ENCODE measurements at regions not wholly inside any gene's neighbourhood (a gene's known extent, or its start where the extent isn't known, plus 50 kb on each side); places are given as distances from the start of the nearest gene placed in this dataset.
"Not testable (repeated sequence)": the region's sequence is repeated elsewhere in the genome, so short reads cannot be mapped to it uniquely, and the experiment has no call there.

DNA sequence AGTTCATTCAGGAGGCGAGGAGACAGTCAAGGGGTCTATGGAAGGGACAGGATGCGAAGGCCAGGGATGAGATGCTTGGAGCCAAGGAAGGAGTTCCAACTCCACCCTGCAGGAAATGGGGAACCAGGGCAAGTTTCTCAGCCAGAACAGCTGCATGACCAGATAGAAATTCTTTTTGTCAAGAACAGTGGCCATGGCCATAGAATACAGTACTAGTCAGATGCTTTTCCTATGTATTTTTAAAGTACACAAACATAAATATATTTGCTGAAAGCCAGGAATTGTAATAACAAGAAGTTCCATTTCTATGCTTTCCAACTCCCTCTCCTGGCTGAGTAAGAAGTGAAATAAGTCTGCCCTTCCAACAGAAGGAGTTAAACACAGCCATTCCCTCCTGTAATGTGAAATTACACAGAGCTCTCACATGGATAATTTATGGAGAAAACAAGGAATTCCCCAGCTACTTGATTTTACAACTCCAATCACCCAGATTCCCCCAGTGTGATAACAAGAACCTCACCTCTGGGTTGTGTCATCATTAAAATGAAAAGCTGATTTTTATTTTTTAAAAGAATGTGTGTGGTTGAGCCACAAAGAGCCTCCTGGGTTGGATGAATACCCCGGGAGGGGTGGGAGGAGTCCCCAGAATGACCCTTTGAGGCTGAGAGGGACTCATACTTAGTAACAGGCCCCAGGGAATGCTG is 124.6 kb upstream of the ARHGEF3 start:
- peak; percentile 37 to 49 for DNase-seq (ENCODE audit: low read depth in 2 of 2)

DNA sequence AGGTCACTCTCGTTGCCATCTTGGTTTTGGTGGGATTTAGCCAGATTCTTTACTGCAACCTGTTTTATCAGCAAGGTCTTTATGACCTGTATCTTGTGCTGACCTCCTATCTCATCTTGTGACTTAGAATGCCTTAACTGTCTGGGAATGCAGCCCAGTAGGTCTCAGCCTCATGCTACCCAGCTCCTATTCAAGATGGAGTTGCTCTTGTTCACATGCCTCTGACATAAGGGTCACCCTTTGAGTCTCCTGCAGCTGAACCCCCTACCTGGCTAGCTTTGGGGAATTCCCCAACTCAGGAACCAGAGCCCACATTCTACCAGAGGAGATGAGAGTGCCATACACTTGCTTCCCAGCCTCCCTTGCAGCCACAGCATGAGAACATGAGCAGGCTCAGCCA is 123.0 kb upstream of the ARHGEF3 start:
- not testable (repeated sequence) for DNase-seq (ENCODE audit: low read depth in 2 of 2)

DNA sequence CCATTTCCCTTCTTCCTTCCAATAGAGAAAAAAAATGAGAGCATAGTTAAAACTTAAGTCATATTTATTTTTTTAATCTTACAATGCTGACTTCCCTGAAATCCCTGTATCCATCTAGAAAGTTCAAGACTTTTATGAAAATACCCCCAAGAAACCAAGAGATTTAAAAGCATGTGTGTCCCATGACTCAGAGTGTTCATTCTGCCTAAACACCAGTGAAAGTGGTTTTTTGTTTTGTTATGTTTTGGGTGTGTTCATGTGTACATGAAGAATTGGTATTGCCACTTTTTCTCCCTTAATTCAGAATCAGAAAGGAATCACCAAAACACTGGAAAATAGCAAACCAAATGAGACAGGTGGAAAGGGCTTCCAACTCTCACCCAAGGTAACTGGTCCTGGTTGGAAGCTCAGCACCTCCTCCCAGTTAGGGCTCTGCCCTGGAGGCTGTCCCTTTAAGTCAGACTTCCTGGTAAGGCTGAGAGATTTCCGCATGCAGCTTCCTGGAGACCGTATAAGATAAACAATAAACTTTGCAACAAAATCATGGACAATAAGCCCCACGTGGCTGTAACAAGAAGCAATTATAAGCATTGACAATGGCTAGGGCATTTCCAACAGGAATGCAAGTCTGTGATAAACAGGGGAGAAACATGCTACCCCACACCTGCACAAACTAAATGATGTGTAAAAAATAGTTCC is 121.9 kb upstream of the ARHGEF3 start:
- DNase-seq (ENCODE audit: low read depth in 2 of 2): no peak

DNA sequence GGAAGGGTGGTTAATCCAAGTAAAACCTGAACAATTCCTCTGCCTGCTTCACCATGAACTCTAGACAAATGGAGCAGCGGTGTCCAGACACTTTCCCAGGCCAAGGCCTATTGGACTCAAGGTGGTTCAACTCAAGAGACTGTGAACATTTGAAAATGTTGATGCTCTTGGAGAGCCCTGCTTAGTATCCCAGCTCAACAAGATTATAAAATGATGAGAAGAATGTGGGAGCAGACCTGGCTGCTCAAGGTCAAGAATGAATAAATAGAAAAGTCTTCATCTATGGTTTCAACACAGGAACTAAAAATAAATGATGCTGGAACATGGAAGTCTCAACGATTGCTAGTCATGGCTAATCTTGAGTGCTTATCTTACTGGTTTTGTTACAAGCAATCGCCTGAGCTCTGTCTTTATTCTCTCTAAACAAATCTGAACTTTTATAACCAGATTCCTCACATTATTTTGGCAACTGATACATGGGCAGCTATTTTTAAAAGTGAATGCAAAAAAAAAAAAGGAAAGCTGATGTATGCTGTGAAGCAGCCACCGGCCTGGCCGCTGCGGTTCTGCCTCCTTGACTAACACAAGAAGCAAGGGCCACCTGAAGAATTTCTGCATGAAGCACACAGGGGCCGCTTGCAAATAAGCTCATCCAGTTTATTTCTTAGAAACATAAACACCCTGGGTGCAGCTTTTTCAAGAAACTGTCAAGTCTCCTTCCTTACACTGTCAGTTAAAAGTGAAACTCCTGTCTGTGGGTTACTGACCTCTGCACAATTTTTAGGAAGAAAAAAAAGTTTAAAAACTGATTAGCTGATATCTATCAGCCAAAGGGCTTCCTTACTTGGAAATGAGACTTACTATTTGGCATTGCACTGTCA is 120.1 kb upstream of the ARHGEF3 start:
- no peak for DNase-seq (ENCODE audit: low read depth in 2 of 2)

- no peak for DNase-seq (ENCODE audit: low read depth in 2 of 2)
These were observed 118.0 kb upstream of the ARHGEF3 start for GRCh38 chr3:56919797-56920195.

DNA sequence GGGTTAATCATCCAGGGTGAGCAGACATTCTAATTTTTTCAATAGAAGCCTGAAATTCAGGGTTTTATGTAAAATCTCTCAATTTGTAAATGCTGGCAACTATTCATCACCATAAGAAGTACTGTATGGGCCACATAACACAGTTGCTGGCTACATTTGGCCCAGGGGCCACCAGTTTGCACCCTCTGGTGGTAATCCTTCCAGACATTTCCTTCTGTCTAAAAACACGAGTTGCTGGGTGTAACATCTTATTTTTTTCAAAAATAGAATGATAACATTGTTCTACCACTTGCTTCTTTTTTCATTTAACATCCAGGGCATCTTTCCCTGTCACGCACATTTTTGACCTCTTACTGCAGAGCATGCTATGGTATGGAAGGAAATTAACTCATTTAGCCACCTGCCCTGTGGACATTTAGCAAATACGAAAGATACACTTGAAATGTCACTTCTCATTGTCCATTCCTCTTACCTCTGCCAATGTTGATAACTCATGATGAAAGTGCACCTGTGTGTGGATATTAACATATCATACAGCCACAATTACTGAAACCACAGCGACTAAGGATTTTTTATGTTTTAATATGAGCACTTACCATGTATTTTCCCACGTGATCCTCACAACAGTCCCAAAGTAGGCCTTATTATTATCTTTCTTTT is 117.5 kb upstream of the ARHGEF3 start:
- DNase-seq (ENCODE audit: low read depth in 2 of 2): no peak

DNA sequence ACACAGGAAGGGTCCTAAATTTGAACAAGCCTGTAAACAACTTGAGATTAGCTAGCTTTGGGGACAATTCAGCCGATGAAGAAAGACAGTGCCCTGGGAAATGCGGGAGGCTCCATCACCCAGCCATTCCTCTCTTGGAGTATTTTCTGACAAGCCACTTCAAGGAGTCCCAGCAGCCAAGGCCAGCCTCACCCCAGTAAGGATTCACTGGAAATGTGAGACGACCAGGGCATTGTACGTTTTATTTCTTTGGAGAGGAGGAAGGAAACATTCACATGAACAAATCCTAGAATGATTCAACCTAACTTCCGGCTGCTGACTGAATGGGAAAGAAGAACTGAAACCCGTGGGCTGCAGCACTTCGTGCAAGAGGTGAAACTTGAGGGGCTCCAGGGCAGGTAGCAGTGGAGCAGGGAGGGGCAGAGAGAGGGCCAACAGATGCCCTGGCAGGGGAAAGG is 116.4 kb upstream of the ARHGEF3 start:
- DNase-seq (ENCODE audit: low read depth in 2 of 2): no peak

- no peak for DNase-seq (ENCODE audit: low read depth in 2 of 2)
These were observed 115.8 kb upstream of the ARHGEF3 start for GRCh38 chr3:56917361-56918110.

DNA sequence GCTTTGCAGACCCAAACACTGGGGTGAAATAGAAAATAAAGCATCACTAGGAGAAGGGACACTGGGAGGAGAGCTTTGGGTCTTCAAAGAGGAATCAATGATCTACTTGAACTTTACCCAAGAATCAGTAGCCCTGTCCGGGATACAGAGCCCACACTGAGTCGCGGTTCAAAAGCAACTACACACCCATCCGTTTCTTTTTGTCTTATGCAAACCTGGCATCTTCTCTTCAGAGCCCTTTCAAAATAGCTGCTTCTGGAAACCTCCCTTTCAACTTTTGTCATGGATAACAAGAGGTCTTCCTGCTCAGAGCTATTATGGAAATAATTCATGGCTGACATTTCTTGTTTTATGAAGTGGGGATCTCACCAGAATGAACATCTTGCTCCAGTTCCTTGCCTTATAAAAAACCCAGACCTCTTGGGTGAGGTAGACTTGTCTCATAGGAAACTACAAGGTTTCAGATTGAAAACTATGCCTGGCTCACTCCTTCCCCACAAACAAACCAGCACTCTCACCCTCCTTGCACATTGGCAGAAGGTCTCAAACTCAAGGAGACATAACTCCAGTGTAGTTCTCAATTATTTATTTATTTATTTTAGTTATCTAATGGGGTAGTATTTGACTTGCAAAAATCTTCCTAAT is 115.1 kb upstream of the ARHGEF3 start:
- no peak for DNase-seq (ENCODE audit: low read depth in 2 of 2)

- no peak for DNase-seq (ENCODE audit: low read depth in 2 of 2)
These were observed 114.3 kb upstream of the ARHGEF3 start for GRCh38 chr3:56915966-56916586.

DNA sequence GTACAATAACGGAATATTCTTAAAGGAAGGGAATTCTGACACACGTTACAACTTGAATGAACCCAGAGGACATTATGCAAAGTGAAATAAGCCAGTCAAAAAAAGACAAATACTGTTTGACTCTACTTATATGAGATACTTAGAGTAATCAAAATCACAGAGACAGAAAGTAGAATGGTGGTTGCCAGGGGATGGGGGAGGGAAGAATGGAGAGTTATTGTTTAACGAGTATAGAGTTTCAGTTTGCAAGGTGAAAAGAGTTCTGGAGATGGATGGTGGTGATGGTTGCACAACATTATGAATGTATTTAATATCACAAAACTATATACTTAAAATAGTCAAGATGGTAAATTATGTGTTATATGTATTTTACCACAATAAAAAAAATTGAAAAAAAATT is 112.9 kb upstream of the ARHGEF3 start:
- DNase-seq (ENCODE audit: low read depth in 2 of 2): no peak

- DNase-seq (ENCODE audit: low read depth in 2 of 2): no peak
These were observed 109.6 kb upstream of the ARHGEF3 start for GRCh38 chr3:56911363-56911762.

- no peak for DNase-seq (ENCODE audit: low read depth in 2 of 2)
These were observed 107.6 kb upstream of the ARHGEF3 start for GRCh38 chr3:56909349-56909748.

GRCh38 chr3:56908004-56908403 is 106.3 kb upstream of the ARHGEF3 start:
- no peak for DNase-seq (ENCODE audit: low read depth in 2 of 2)

- DNase-seq (ENCODE audit: low read depth in 2 of 2): no peak
These were observed 102.9 kb upstream of the ARHGEF3 start for GRCh38 chr3:56904552-56905215.

DNA sequence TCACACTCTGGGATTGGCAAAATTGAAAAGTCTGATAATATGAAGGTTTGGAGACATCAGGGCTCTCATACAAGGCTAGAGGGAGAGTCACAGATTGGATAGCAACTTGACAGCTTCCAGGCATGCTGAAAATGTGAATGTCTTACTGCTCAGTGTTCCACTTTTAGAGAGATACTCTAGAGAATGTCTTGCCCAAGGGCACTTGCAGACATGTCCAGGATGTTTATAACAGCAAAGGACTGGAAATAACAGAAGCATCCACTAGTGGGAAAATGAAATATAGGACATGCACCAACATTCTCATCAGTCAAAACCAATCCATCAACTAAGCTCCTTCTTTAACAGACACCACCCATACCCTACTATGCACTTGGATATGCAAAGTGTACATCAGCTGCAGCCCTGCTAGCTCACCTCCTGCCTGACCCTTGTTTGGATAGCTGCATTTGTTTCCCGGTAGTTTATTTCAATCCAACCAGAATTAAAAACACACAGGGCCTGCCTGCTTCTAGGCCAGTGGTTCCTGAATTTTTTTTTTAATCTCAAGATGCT is 101.6 kb upstream of the ARHGEF3 start:
- no peak for DNase-seq (ENCODE audit: low read depth in 2 of 2)

GRCh38 chr3:56902468-56903160 is 100.9 kb upstream of the ARHGEF3 start:
- no peak for DNase-seq (ENCODE audit: low read depth in 2 of 2)

- no peak for DNase-seq (ENCODE audit: low read depth in 2 of 2)
These were observed 99.1 kb upstream of the ARHGEF3 start for GRCh38 chr3:56900801-56901200.

GRCh38 chr3:56899851-56900250 is 98.1 kb upstream of the ARHGEF3 start:
- DNase-seq (ENCODE audit: low read depth in 2 of 2): no peak
